ENCODE measurements at regions not wholly inside any gene's neighbourhood (a gene's known extent, or its start where the extent isn't known, plus 50 kb on each side); places are given as distances from the start of the nearest gene placed in this dataset.
"Not testable (repeated sequence)": the region's sequence is repeated elsewhere in the genome, so short reads cannot be mapped to it uniquely, and the experiment has no call there.

- no peak for TF ChIP-seq ZBTB33 (IDR thresholded peaks at IDR 0.05)
- no peak for TF ChIP-seq TAF1 (conservative IDR thresholded peaks at IDR 0.05)
Measured at GRCh38 chr14:95770777-95771176, 56.9 kb upstream of the TCL1A start (continued).

GRCh38 chr14:95769976-95770375 lies 56.1 kb upstream of the TCL1A start:
- Histone ChIP-seq H3K9me3 (ENCODE audit: control insufficient read depth in 4 of 4, low read length in 3 of 4) (peaks cover 0 to 2% (median 0%) of the 10 kb centered on the region in 4 donors), H3K9ac (ENCODE audit: low read depth in 1 of 2, low read length in 2 of 2) (no peak overlapping the region), H3K27me3 (ENCODE audit: control insufficient read depth in 4 of 4, insufficient read depth in 4 of 4, low read length in 3 of 4) (peaks cover 0 to 7% (median 0%) of the 10 kb centered on the region in 4 donors), H3K4me1 (ENCODE audit: control insufficient read depth in 4 of 4, insufficient read depth in 4 of 4, low read length in 3 of 4) (no peaks in the 10 kb centered on the region), H3K4me3 (ENCODE audit: low read depth in 1 of 3, low read length in 3 of 3) (no peak overlapping the region), H3K36me3 (ENCODE audit: control insufficient read depth in 4 of 4, insufficient read depth in 3 of 4, low read depth in 1 of 4, low read length in 3 of 4) (no peaks in the 10 kb centered on the region), H3K27ac (ENCODE audit: low read depth in 1 of 2, low read length in 2 of 2) (no peak overlapping the region)
- no peak for DNase-seq (ENCODE audit: low spot score)
- whole genome bisulfite sequencing: 44% methylated on average over 4 of the region's 4 CpGs
- TF ChIP-seq FOXA2 (IDR thresholded peaks at IDR 0.05) (no peak), RXRA (IDR thresholded peaks at IDR 0.05) (no peak), TAF1 (conservative IDR thresholded peaks at IDR 0.05) (no peak), ZBTB33 (IDR thresholded peaks at IDR 0.05) (no peak), EGR1 (IDR thresholded peaks at IDR 0.05; ENCODE audit: low read depth in 2 of 2) (no peak), SP1 (IDR thresholded peaks at IDR 0.05) (no peak), MAX (IDR thresholded peaks at IDR 0.05) (no peak), CTCF (IDR thresholded peaks at IDR 0.05; ENCODE audit: low read depth, low read length, missing input control) (no peak), REST (IDR thresholded peaks at IDR 0.05) (no peak), JUND (IDR thresholded peaks at IDR 0.05) (no peak), YY1 (IDR thresholded peaks at IDR 0.05) (no peak), HNF4G (IDR thresholded peaks at IDR 0.05) (no peak), HNF4A (conservative IDR thresholded peaks at IDR 0.05) (no peak), NR2F2 (IDR thresholded peaks at IDR 0.05) (no peak)

GRCh38 chr14:95769431-95769830 lies 55.5 kb upstream of the TCL1A start:
- not testable (repeated sequence) for H3K27ac ChIP-seq (ENCODE audit: low read depth in 1 of 2, low read length in 2 of 2); H3K27me3 ChIP-seq (ENCODE audit: control insufficient read depth in 4 of 4, insufficient read depth in 4 of 4, low read length in 3 of 4); H3K4me3 ChIP-seq (ENCODE audit: low read depth in 1 of 3, low read length in 3 of 3); H3K9ac ChIP-seq (ENCODE audit: low read depth in 1 of 2, low read length in 2 of 2); H3K4me1 ChIP-seq (ENCODE audit: control insufficient read depth in 4 of 4, insufficient read depth in 4 of 4, low read length in 3 of 4); H3K36me3 ChIP-seq (ENCODE audit: control insufficient read depth in 4 of 4, insufficient read depth in 3 of 4, low read depth in 1 of 4, low read length in 3 of 4); H3K9me3 ChIP-seq (ENCODE audit: control insufficient read depth in 4 of 4, low read length in 3 of 4); DNase-seq (ENCODE audit: low spot score)
- 61% methylated on average over 5 of the region's 5 CpGs for WGBS

Measured in liver (tissue), 8 donors.